Neural cell (in vitro differentiated cells): ENCODE measurements at regions not wholly inside any gene's neighbourhood (a gene's known extent, or its start where the extent isn't known, plus 50 kb on each side); places are given as distances from the start of the nearest gene placed in this dataset.

Source experiments
- EZH2 ChIP-seq: fragments of 200-600, 300-800 bp; shearing (Covaris generic), sonication (generic); IDR thresholded peaks from 2 replicates; pipeline ENCODE4 v1.6.1; 2014; ENCODE audit warnings: antibody characterized with exemption, low read length, borderline replicate concordance, mild to moderate bottlenecking; ENCODE audit not compliant: insufficient read depth, poor library complexity, severe bottlenecking
- POLR2AphosphoS5 ChIP-seq: IDR thresholded peaks from 2 replicates; pipeline ENCODE4 v1.6.1; 2012
- RAD21 ChIP-seq: fragments of 450-650 bp; conservative IDR thresholded peaks from 2 replicates; pipeline ENCODE4 v1.6.1; 2014; ENCODE audit warnings: antibody characterized with exemption, mild to moderate bottlenecking, moderate library complexity
- TAF1 ChIP-seq: IDR thresholded peaks from 2 replicates; pipeline ENCODE4 v1.6.1; 2012; ENCODE audit warnings: low read depth

- TF ChIP-seq EZH2 (no peak), POLR2AphosphoS5 (no peak), RAD21 (no peak), TAF1 (no peak)
Observed at GRCh38 chr4:166432125-166432524, 559.1 kb downstream of the TLL1 start.
